LNCaP clone FGC (cell line): ENCODE measurements at regions not wholly inside any gene's neighbourhood (a gene's known extent, or its start where the extent isn't known, plus 50 kb on each side); places are given as distances from the start of the nearest gene placed in this dataset.

ENCODE experiments used
- DNase-seq: peaks from one replicate; pipeline ENCODE4 v3.0.0-alpha.2; 2011; ENCODE audit warnings: low read depth
- H3K4me3 ChIP-seq: 2 replicates; pipeline ENCODE4 v1.5.1; 2011; ENCODE audit warnings: mild to moderate bottlenecking, low read depth, low read length, control low read depth
- TF ChIP-seq, protein P1 (sequence below): IDR thresholded peaks from 2 replicates; pipeline ENCODE4 v1.5.1; 2012; ENCODE audit warnings: mild to moderate bottlenecking; ENCODE audit not compliant: control insufficient read depth, insufficient read depth; ENCODE audit errors: extremely low read depth

DNA sequence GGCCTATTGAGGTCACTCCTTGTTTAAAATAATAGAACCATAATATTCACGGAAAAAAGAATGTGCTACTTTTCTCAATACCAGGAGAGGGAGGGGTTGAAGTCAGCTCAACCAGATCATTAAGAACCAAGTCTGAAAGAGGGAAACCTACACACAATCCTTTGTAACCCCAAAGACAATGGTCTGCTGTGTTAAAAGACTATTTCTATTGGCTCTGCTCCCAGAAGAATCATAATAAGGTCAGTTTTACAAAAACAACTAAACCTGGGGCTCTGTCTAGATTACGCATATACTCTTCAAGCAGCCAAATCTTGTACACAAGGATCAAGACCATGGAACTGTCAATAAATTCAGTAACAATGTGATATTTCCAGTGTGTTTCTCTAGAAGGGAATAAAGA, 177.2 kb upstream of the CRIM1 start:
- no peak overlapping the region for H3K4me3 ChIP-seq
- no peak for DNase-seq
- TF ChIP-seq, protein P1, sequence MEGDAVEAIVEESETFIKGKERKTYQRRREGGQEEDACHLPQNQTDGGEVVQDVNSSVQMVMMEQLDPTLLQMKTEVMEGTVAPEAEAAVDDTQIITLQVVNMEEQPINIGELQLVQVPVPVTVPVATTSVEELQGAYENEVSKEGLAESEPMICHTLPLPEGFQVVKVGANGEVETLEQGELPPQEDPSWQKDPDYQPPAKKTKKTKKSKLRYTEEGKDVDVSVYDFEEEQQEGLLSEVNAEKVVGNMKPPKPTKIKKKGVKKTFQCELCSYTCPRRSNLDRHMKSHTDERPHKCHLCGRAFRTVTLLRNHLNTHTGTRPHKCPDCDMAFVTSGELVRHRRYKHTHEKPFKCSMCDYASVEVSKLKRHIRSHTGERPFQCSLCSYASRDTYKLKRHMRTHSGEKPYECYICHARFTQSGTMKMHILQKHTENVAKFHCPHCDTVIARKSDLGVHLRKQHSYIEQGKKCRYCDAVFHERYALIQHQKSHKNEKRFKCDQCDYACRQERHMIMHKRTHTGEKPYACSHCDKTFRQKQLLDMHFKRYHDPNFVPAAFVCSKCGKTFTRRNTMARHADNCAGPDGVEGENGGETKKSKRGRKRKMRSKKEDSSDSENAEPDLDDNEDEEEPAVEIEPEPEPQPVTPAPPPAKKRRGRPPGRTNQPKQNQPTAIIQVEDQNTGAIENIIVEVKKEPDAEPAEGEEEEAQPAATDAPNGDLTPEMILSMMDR = no peak

DNA sequence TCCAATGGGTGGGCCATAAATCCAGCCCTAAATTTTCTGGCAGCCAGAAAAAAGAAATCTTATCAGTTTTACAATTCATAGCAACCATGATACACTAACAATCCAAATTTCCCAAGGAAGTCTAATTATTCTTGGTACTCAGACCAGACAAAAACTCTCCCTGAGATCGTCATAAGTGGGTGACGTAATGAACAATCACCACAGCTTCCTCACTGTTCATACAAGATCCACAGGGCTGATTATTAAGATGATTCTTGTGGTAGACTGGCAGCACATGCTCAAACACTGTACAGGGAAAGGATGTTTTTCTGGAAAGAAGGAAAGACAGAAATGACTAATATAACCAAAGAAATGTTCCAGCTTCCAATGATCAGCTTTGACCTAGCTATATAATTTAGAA, 178.3 kb upstream of the CRIM1 start:
- DNase-seq = no peak
- TF ChIP-seq, protein P1 = no peak
- no peak overlapping the region for H3K4me3 ChIP-seq

DNA sequence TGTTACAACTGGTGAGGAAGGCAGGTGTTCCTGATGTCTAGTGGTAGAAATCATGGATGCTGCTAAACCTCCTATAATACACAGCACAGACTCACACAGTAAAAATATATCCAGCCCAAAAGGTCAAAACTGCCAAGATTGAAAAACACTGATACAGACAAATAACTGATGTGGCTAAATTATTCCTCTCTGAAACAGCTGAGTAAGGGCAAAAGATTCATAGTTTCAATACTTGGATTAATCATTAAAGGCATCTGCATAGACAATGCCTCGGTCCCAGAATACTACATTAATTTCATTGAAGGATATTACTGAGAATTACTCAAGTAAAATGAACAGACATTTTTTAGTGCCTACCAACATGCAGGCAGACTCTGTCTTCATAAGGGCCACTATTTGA, 180.7 kb upstream of the CRIM1 start:
- H3K4me3 ChIP-seq = no peak overlapping the region
- DNase-seq = no peak
- TF ChIP-seq, protein P1 = no peak

DNA sequence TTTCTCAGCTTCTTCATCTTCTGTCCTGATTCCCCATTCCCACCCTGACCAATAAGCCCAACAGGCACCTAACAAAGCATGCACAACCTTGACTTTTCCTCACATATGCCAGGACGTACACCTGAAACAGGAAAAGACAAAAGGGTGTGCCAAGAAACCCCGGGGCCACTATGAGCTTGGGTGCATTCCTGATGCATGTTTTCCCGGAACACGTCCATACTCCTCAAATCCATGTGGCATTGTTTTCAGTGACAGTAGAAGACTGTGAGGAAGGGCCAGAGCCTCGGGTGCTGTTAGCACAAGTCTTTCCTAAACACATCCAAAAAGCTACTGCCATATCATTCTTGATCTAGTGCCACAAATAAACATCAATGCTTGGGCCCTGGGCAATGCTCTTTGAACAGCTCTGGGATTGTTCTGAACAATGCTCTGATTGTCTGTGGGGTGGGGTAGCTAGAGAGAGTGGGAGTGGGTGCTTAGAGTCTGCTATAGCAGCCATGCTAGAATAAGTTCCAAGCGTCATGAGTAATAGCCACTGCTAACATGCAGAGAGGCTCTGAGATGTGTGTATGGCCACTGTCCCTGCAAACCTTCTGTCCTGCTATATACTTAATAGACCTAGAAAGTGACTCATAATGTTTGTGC, 181.7 kb upstream of the CRIM1 start:
- no peak for DNase-seq
- no peak overlapping the region for H3K4me3 ChIP-seq
- TF ChIP-seq, protein P1 = no peak

DNA sequence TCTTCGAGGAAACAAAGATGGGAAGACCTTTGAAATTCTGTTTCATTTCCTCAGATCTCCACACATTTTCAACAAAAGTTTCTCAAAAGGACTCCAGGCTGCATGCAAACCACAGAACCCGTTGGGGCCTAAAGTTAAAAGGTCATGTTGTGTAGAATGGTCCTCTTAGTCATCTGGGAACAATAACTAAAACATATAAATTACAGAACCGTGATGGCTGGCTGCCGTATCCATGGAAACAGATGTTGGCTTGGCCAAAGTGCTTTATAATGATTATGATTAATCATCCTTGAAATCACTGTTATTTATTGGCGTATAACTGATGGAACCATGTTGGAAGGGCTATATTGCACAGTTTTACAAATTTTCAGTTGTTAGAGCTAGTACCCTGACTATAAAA, 182.8 kb upstream of the CRIM1 start:
- TF ChIP-seq, protein P1 = no peak
- DNase-seq = no peak
- H3K4me3 ChIP-seq = no peak overlapping the region

DNA sequence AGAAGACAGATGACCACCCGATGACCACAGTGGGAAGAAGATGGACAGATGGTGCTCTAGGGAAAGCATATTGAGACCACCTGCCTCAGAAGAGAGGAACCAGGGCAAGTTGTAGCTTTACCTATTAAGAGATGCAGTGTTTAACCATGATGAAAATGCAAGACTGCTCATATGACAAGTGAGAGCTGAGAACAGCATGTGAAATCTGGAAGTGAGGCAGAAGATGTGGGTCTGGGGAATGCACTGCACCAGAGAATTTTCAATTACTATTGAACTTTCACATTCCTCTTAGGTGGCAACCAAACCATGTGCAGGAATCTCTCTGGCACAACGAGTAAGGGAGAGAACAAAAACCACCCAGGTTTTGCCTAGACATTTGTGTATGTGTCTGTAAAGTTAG, 184.8 kb upstream of the CRIM1 start:
- no peak for DNase-seq
- TF ChIP-seq, protein P1 = no peak
- H3K4me3 ChIP-seq = no peak overlapping the region

DNA sequence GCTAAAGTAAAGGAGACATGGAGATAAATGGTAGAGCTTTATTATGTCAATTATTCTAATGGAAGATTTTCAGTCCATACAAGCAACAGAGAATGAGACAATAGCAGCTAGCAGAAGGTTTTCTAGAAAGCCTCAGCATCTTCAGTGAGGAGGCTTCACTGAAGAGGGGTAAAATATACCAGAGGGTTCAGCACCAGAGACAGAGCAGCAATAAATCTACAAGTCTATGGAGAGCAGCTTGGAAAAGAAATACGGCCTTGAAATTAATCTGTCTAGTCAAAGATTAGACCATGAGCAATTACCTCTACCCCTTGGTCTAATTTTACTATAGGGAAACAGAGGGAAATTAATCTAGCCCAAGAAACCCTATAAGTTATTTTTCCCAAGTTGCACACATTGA, 185.7 kb upstream of the CRIM1 start:
- DNase-seq = no peak
- H3K4me3 ChIP-seq = no peak overlapping the region
- TF ChIP-seq, protein P1 = no peak
